ENCODE measurements at regions not wholly inside any gene's neighbourhood (a gene's known extent, or its start where the extent isn't known, plus 50 kb on each side); places are given as distances from the start of the nearest gene placed in this dataset.

DNA sequence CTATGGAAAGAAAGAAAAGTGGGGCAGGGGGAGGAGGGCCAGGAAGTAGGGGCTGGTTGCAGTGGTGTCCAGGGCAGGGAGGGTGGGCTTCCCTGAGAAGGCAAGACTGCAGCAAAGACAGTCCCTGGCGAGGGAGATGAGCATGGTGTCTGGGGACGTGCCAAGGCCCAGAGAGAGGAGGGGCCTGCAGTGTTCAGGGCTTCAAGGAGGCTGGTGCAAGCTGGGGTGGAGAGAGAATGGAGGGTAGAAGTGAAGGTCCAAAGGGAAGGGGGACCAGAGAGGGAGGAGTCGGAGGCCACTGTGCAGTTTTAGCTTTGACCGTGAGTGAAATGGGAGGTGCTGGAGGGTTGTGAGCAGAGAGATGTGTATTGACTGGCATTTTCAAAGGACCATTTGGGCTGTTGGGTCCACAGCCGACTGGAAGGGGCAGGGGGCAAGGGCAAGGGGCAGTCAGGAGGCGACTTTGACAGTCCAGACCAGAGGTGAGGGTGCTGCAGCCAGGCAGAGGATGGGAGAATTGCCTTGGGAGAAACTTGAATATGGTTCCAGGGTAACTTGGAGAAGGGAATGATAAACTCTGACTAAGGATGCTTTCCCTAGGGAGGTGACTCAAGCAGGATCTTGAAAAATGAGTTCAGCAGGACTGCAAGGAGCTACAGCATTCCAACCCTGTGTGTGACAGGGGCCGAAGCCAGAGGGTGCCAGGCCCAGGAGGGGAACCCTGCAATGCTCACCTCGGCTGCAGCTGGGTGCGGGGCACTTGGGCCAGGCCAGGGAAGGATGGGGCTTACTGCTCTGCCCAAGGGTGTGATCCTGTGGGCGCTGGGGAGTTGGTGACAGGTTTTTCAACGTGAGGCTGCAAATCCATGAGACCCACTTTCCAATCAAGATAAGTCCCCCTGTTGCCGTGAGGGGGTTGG is 177.1 kb upstream of the HAAO start:
- peak; percentile 95 for DNase-seq

DNA sequence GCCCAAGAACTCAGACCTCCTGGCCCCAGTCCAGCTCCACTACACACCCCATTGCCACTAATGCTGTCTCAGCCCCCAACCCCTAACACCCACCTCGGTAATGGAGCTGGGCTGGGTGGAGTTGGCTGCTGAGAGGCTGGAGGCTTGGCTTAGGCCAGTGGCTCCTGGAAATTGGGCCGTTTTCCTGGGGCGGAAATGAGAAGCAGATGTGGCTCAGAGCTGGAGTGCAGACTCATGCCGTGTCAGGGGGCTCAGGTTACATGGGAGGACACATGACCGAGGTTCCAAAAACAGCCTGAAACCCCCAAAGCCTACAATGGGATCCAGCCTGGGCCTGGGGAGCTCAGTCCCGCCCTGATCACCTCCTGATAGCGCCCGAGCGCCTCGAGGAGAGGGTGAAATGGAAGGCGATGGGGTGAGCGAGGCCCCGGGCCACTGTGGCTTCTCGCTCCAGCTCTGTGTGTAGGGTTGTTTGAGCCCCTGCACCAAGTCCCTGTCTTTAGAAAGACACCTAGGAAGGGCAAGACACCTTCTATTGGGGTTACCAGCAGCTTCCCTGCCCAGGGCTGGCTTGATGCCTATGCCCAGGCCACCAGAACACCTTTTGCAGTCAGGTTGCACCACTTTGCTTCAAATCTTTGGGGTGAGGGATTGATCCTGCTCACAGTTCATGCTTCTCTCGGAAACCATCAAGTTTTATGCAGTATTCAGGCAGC is 175.7 kb upstream of the HAAO start:
- peak; percentile 95 for DNase-seq

DNA sequence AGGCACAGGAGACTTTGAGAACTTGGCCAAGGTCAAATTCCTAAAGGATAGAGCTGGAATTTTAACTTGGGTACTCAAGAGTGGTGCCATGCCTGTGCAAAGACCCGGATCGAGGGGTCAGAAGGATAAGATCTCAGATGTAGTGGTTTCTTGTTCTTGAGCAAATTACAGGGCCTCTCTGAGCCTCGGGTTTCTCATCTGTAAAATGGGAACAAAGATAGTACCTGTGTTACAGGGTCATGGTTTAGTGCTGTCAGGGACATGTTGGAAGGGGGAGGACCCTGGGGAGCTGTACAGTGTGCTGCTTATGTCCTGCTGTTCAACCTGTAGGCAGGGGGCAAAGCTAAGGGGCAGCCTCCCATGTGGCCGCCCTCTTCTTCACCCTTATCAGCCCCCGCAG is 173.5 kb upstream of the HAAO start:
- no peak for DNase-seq

DNA sequence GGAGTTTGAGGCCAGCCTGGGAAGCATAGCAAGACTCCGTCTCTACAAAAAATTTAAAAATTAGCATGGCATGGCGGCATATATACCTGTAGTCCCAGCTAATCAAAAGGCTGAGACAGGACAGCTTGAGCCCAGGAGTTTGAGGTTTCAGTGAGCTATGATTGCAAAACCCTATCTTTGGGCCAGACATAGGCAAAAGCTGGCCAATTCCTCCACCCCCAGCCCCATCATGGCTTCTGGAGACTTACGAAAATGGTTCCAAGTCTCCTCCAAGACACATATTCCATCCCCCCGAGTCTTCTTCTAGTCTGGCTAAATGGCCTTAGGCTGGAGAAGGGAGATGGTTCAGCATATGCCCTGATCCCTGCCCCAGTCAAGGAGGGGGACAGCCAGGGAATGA is 172.8 kb upstream of the HAAO start:
- peak; percentile 42 for DNase-seq

DNA sequence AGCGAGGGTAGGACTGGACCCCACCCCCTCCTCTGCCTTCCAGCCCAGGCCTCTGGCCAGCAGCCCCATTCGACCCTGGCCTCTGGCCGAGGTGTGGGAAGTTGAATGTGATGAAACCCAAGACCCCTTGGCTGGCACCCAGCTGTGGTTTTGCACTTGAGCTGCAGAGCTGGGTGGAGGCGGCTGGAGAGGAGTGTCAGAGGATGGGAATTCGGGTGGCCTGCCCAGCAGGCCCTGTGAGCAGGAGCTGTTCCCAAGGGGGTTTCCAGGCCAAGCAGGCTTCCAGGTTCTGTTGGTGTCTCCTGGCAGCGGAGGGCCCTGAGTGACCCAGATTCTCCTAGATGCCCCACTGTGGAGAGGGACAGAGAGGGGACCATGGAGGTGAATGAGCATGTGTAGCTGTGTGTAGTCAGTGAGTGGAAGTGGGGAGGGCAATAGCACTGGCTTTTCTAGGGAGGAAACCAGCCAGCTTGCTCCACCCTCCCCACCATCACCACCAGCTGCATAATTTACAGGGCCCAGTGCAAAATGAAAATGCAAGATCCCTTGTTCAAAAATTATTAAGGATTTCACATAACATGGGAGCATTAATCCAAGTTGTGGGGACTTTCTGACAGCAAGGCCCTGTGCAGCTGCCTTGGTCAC is 172.2 kb upstream of the HAAO start:
- DNase-seq: peak; percentile 95

DNA sequence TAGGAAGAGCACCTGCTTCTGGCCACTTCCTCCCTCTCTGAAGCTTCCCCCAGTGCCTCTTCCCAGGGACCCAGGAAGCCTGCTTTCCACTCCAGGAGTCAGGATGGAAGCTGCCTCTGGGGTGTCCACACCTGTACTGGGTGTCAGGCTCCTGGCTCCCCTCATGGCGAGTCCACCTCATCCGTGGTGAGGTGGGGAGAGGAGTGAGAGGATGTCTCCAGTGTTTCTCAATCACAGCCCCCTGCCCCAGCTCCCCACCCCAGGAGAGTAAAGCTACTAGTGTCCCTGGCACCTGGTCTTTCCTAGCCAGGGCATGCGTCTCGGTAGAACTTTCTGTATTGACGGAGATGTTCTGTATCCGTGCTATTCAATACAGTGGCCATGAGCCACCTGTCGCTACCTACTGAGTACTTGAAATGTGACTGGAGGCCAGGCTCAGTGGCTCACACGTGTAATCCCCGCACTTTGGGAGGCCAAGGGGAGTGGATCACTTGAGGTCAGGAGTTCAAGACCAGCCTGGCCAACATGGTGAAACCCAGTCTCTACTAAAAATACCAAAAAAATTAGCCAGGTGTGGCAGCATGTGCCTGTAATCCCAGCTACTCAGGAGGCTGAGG is 171.2 kb upstream of the HAAO start:
- DNase-seq: no peak

DNA sequence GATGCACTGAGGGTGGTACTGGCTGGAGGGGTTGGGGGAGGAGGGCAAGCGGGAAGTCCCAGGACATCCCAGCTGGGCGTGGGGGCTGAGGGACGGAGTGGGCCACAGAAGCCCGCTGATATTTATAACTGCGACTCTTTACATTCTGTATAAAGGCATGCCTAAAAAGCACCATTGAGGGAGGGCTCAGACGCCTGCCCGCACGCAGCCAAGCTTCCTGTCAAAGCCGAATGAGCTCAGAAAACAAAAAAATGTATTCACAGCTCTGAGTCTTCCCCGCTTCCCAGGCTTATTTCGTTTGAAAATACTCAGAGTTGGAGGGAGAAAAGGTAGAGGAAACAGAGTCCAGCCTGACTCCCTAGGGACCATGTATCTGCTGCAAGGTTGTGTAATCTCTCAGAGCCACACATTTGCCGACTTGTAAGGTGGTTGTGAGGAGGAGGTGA is 170.1 kb upstream of the HAAO start:
- peak; percentile 55 for DNase-seq

DNA sequence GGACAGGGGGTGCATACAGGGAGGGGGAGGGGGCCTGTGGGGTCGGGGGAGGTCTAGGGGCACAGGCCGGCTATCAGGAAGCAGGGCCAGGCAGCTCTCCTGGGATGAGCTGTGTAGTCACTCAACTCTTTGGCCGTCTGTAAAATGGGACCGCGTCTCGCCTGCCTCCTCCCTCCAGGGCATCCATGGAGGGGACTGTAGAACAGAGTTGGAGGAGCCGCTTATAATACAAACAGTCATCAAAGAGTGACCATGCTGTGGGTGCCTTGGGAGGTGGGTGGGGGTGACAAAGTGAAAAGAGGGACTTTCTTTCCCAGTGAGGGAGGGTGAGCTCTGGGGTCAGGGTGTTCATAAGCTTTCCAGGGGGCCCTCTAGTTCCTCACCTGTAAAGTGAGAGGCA is 169.6 kb upstream of the HAAO start:
- no peak for DNase-seq

DNA sequence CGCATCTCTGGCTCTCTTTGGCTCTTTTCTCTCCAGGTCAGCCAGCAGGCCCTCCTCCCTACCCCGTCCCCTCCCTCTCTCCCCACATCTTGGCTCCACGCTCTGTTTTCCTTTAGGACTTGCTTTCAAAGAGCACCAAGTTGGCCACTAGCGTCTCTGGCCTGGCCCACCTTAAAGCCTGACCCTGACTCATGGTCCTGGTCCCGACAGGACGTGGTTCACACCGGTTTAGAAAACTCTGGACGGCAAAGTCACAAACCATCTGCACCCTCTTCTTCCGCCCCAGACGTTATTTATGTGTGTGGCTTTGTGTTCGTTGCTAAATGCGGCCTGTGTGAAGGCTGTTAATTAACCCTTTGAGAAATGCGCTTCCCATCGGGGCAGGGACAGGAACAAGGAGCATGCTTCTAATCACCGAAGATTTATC is 169.0 kb upstream of the HAAO start:
- no peak for DNase-seq

DNA sequence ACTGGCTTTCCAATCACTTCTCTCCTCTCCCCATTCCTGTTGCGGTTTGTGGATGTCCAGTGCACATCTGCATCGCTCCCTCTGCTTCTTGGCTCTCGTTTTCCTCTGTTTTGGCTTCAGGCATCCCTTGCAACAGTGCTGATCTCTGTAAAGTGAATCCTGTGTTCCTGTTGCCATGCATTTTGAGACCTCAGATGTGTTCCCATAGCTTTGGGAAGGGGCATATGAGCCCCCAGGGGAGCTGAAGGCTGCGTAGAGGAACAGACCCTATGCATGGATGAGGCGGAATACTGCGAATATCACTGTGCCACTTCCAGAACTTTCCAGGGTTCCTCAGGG is 168.4 kb upstream of the HAAO start:
- peak; percentile 42 for DNase-seq

DNA sequence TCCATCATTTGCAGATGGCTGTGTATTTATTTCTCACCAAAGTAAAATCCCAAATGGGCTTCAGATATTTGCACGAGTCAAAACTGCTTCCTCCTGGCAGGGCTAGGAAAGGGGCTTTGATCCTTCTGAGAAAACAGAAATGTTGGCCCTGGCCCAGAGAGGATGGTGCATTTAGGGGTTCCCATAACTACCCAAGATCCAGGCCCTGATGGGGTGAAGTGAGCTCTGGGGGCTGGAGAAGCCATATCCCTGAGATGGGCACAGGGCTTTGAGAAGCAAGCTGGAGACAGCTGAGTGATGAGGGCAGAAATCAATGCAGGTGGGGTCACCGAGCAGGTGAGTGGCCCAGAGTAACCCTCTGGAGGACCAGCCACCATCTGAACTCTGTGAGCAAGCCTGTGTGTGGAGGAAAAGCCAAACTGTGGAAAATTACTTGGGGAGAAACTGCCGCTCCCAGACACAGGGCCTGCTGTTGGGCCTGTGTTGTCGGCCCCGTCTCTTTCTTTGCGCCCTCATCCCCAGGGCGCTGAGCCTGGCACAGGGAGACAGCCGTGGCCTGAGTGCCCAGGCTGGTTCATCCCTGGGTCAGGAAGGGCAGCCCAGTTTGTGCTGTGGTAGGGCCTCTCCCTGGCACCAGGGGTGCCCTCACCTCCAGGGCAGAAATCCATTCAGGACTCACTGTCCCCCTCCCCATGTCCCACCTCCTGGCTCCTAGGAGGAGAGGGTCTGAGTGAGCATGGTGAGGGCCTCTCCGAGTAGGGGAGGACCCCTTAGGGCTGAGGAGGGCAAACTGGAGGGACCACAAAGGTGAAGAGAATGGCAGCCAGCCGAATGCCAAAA is 167.8 kb upstream of the HAAO start:
- DNase-seq: no peak

DNA sequence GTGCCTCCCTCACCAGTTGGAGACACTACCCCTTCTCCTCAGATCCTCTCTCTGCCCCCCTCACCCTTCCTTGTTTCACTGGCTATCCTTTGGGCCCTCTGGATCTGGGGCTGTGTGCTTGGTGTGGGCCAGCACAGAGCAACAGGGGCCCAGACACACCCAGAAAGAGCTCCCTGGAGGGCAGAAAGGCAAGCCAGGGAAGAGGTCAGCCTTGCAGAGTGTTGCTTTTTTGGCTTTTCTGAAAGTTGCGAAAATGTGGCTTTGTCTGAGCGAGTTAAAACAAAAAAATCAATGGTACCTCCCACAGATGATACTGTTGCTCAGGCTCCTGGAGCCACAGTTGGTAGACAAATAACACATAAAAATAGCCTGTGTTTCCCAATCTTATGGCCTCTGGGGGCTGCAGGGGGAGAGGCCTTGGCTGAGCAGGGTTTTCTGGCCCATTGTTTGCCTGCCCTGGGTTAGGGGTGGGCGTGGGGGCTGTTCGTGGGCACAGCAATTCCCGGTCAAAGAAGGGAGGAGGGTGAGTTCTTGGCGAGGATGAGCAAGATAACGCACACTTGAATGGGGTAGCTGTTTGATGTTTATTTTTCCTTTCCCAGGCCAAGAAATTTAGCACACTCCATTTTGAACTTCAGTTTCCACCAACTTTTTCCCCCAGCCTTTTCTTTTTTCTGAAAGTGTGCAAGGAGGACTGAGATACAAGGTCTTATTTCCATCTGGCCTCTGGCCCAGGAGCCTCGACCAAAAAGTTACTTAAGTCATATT is 167.0 kb upstream of the HAAO start:
- peak; percentile 66 for DNase-seq

DNA sequence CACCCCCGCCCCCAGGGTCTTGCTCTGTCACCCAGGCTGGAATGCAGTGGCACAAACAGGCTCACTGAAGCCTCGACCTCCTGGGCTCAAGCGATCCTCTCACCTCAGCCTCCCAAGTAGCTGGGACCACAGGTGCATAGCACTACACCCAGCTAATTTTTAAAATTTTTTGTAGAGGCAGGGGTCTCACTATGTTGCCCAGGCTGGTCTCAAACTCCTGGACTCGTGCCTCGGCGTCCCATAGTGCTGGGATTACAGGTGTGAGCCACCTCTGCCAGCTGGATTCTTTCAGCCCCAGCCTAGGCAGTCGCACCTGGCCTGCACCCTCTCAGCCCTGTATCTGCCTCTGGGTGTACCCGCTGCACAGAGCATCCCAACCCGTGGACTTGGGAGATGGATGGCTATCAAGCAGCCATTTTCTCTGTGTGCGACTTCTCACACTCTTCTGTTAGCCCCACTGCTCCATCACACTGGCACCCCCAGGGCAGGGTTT is 166.4 kb upstream of the HAAO start:
- no peak for DNase-seq

DNA sequence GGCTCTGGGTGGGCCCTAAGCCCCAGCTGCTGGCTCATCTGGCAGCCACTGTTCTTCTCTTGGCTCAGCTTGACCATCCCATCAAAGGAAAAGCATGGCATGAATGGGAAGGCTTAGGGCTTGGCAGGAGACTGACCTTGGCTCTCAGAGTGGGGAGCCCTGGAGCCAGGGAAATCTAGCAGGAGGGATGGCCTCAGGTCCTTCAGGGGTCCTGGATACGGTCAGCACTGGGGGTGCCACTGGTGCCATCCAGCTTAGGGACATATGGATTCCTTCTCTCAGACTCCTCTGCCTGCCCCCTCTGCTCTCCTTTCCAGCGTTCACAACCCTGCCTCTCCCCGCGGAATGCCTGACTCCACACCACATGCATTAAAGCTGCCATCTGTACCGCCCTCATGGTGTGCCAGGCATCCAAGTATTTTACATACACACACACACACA is 165.5 kb upstream of the HAAO start:
- DNase-seq: no peak

DNA sequence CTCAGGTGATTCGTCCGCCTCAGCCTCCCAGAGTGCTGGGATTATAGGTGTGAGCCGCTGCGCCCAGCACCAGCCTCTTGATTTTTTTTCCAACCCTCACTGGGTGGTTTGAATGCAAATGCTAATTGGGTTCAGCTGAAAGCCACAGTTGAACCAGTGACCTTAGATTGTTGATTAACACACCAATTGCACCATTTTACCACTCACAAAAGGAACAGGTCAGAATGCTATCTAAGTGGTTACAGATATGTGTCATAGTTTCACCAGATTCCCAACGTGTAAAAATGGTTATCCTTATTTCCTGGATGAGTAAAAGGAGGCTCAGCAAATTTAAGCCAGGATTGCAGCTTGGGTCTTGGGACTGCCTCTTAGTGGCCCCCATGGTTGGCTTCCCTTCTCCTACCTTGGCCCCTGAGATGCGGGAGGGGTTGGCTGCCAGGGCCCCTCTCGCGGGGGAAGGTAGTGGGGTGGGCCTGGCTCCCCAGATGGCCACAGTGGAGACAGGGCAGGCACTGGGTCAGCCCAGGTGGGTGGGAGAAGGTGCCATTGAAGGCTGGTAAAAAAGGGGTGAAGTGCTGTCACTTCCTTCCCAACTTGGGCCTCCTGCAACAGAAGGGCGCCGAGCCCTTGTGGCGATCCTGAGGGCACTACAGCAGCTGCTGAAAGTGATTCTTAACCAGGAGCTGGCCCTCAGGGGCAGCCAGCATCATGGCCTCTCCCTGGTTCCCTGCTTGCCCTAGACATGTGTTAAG is 164.9 kb upstream of the HAAO start:
- DNase-seq: peak; percentile 47

DNA sequence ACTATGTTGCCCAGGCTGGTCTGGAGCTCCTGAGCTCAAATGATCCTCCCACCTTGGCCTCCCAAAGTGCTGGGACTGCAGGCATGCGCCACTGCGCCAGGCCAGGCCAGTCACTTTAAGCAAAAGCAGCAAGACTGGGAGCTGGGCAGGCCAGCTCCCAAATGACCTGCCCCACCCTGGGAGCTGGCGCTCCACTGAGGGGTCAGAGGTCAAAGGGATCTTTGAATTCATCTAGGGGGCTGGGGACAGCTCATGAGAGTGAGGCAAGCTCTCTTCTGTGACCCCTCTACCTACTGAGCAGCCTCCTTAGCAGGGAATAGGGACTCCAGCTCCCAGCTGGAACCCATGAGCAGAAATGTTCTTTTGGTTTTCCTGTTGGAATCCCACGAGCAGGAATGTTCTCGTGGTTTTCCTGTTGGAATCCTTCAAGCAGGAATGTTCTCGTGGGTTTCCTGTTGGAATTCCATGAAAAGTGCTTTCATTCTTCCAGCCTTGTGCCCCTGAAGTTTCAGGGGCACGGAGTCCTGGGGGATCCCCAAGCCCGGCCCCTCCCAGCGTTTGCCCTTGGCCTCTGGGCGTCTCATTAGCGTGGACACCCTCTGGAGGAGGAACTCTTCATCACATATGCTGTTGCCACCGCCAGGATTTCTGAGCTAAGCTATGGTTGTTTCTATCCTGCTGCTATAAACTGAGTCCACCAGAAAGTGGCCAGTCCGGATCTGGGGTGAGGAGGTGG is 162.0 kb upstream of the HAAO start:
- DNase-seq: peak; percentile 86

DNA sequence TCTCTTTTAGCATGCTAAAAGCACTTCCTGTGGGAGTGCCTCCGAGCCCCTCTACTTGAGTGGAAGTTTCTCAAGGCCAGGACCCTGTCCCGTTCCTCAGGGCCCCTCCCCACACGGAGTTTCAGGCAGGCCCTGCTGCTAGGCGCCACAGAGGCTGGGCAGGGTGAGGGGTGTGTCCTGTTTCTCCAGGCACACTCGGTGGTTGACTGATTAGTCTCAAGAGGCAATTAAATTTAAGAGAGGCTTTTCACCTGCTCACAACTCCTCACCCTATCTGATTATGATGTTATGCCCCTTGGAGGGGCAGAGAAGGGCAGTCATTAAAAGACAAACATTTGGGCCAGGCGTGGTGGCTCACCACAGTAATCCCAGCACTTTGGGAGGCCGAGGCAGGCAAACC is 160.8 kb upstream of the HAAO start:
- DNase-seq: no peak

DNA sequence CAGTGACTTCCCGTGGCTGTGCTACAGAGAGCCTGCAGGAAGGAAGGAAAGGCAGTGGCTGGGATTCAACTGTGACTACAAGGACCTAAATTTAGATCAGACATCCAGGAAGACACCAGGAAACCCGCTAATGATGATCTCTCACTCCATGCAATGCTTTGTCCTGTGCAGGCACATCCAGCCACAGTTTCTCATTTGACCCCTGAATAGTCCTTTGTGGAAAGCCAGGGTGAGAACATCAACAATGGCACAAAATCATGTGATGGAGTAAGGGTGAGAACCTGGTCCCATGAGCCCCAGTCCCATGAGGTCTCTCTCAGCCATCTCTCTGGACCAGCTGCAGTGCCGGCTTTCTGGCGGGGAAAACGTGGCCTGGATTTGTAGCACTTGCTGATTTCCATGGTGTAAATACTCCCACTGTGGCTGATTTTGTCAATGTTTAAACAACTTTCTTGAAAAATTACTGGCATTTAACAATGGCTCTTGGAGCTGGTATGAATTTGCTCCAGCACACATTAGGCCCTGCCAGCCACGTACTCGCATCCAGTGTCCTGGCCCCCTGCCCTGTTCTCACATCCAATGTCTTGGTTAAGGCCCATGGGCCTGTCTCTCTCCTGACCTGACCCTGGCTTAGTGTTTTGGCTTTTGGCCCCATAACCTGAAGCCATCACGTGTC is 159.0 kb upstream of the HAAO start:
- no peak for DNase-seq

DNA sequence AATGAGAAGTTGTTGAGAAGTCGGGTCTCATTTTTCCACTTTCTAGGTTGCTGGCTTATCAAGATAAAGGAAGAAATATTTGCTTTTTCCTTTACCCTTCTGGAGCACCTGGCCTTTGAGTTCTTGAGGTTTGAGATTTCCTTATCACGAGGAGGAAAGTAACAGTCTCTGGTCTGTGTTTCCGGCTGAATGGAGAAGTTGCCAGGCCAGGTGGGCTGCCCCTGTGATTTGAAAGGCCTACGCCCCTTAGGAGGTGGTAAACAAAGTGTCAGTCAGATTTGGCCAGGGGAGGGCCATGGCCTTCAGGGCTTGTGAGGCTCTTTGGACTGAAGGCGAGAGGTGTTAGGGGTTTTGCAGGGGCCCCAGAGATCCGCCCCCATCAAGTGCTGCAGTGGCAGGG is 156.7 kb upstream of the HAAO start:
- no peak for DNase-seq
